HG02610 (cell line): ENCODE measurements at regions not wholly inside any gene's neighbourhood (a gene's known extent, or its start where the extent isn't known, plus 50 kb on each side); places are given as distances from the start of the nearest gene placed in this dataset.

Experiments used
- ATAC-seq: cut with Tn5 transposase; IDR thresholded peaks from one replicate; pipeline ENCODE4 v1.9.1; 2021; ENCODE audit warnings: mild to moderate bottlenecking, moderate library complexity; ENCODE audit not compliant: unreplicated experiment

DNA sequence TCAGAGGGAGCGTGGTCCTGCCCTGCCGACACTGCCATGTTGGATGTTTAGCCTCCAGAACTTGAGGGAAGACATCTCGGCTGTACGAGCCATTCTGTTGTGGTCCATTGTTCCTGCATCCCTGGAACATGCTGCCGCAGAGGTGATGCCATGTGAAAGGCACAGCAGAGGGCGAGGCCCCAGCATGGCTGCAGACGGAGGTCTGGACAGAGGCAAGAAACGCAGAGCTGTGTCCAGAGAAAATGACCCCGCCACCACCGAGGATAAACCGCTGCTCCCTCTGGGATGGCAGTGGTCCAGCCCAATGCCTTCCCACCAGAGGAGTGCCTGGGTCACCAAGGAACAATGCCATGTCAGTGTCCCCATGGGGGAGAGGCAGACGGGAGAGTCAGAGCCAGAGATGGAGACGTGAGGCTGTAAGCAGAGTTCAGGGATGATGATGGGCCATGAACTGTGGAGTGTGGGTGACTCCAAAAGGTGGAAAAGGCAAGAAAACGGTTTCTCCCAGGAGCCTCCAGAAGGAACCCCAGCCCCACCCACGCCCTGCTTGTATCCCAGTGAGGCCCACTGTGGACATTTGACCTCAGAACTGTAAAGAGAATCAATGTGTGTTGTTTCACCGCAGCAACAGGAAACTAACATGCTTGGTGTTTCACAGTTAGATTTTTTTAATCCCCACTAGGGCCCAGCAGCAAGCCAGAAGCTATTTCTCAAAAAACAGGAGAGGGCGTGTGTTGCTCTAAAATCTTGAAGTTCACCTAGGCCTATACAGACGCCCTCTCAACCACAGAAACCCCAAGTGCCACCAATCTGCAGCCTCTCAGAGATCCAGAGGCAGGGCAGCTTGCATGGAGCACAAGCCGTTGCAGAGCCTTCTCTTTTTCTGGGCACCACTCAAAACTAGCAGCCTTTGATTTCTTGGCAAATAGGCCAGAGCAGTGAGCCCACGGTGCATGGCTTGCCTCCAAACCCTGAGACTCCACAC lies 1422.9 kb downstream of the TBC1D22A start:
- no peak for ATAC-seq

DNA sequence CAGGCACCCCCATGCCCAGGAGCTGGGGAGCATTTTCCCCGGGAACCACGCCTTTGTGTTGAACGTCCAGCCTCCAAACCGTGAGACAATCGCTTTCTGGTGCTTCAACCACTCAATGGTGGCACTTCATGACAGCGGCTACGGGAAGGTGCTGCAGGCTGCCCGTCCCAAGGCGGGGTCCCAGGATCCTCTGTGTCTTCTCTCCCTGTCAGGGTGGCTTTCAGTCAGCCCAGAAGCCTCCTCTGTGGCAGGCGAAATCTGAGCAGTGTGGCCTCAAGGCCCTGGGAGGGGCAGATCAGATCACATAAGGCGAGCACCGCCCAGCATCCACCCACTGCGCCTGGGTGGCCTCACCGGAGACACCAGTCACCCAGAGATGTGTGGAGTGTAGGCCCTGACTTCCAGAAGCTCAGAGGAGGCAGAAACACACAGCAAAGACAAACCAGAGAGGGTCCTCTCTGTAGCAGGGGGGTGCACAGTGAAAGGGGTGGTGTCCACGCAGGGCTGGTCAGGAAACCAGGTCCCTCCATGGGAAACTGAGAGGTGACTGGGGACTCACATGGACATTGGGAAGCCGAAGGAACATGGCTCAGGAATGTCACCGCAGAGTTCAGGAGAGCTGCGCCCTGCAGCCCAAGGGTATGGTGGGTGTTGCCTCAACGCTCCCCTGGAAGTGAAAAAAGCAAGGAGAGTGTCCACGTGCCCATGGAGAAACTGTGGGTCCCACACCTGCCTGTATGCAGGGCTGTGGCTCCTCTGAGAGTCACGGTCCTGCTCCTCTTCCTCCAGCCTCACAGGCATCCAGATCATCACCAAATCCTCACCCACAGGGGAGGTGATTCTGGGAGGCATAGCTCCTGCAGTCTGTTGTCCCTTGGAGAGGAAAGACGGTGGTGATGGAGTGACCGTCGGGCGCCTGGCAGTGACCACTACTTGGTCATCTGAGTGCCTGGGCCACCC lies 1420.7 kb downstream of the TBC1D22A start:
- ATAC-seq: no peak

DNA sequence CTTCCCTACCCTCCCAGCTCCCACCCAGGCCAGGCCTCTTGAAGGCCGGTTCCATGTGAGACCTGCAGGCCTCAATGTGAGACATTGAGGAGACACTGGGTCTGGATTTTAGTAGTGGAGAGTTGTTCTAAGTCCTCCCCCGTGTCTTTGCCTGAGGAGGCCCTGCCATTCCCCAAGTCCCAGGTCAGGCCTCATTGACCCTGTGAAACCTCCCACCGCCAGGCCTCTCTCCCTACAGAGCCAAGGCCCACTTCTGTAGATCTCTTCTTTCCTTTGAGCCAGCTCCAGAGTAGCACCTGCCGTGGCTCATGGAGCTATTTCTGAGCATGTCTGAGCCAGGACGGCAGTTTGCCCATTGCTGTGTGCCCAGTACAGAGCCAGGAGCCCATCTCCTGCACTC lies 1419.6 kb downstream of the TBC1D22A start:
- ATAC-seq: no peak

DNA sequence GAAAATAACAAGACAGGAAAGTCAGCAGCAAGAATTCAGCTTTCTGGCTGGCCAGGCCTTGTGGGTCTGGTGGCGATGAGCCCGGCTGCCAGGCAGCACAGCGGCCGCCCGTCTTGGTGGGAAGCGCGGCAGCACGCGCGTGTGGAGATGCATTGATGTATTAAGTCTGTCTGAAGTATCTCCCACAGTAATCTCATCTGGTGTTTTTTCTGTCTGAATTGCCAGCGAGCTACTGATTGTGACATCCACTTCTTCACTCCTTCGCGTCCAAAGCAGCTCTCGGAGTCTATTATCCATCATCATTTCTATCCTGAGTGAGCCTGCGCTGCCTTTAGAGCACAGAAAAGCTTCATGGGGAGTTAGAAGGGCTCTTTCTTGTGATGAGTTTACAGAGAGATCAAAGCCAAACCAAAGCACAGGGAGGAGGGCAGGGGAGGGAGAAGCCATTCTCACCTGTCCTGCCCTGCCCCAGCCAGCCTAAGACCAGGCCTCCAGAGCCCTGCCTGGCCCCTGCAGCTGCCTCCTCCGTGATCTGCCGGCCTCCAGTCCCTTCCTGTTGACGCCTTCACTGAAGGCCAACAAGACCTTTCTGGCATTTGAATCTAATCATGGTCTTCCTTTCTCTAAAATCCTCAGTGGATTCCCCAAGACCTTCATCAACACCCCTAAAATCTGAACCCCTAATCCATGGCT lies 1419.0 kb downstream of the TBC1D22A start:
- ATAC-seq: no peak

DNA sequence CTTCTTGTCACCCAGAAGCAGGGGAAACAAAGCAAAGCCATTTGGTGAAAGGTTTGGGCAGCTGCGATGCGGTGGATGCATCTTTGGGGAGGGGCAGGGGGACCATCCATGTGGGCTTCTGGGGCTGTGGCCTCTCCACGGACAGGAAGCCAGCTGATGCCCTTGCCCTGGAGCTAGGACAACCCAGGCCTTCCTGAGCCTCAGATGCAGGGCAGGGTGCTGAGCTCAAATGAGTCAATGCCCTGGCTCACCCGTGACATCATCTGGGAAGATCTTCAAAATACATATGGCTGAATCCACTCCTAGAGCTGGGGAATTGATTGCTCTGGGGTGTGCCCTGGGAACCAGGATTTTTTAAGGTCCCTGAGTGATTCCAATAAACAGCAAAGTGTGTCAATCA lies 1418.2 kb downstream of the TBC1D22A start:
- ATAC-seq: no peak

DNA sequence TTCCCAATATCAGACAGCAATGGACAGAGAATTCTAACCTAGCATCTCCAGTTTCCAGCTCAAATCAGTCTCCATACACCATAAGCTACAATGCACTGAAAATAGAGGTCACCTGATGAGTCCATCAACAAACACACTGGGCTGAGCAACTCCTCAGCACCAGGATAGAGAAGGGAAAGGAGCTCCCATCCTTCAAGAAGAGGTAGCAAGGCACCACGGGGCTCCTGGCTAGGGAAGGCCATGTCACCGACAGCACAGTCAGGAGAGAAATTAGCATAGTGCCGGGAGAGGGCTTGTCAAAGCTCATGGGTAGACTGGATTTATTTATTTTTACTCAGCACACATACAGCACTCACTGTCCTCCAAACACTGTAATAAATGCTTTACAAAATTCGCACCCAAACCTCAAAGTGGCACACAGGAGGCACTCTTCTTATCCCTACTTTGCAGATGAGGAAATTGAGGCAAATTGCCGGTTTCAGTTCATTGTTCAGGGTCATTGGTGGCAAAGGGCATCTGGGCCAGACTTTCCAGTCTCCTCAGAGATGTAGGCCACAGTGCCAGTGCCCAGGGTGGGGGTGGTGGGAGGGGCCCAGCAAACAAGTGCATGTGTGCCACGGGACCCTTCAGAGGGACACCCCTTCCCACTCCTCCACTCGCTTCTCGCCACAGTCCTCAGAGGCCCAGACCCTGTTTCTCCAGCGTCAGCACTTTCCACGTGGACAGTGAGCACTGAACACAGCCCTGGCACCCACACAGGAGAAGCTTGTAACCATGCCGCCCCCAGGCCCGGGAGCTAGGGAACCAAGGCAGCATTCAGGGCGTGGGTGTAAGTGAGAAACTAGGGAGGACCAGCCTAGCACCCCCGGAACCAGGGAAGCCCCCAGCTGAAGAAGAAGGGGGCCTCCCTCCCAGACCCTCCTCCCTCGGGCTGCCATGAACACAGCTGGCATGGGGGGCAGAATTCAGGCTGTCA lies 1417.4 kb downstream of the TBC1D22A start:
- no peak for ATAC-seq

DNA sequence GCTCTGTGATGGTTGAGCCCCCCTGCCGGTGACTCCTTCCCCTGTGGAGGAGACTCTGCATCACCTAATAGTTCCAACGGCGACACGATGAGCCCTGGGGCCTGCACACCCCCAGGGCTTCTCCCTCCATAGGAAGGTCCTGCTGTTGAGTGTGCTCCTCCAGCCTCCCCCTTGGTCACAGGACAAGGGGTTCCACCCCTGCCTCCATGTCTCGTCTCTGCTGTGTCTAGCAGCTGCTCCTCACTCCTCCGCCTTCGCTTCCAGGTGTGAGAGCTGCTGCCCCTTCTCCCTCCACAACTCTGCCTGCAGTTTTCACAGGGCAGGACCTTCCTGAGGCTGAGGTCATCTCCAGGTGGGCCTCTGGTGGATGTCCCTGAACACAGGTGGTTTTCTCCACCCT lies 1416.1 kb downstream of the TBC1D22A start:
- ATAC-seq: no peak

DNA sequence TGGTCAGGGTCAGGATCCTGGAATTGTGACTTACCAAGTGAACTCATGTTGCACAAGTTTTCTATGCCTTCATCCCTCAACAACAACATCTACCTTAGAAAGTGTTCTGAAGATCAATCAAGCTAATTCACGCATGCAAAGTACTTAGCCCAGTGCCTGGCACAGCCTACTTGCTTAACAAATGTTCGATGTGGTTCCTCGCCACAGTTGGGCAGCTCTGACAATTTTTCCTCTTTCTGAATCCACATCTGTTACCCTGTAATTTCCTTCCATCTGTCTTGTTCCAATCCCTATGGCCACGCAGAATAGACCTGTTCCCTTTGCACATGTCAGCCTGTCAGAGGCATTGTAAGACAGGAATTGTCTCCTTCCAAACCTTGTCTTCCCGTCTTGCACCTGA lies 1415.2 kb downstream of the TBC1D22A start:
- ATAC-seq: no peak

DNA sequence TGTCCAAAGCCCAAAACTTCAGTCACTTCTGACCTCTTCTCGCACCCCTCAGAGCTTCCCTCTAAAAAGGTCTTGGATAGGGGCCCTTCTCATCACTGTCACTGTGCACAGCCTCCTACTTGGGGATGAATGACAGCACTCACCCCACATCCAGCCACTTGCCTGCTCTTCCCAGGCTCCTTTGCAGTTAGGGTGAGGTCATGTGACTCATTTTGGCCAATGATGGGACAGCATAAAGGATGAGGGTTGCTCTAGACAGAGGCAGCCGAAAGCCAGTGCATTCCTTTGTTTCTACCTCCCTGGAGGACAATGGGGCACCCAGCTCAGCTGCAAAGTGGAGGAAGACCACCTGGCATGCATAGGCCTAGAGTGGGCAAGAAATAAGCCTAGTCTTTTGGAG lies 1413.3 kb downstream of the TBC1D22A start:
- ATAC-seq: no peak

DNA sequence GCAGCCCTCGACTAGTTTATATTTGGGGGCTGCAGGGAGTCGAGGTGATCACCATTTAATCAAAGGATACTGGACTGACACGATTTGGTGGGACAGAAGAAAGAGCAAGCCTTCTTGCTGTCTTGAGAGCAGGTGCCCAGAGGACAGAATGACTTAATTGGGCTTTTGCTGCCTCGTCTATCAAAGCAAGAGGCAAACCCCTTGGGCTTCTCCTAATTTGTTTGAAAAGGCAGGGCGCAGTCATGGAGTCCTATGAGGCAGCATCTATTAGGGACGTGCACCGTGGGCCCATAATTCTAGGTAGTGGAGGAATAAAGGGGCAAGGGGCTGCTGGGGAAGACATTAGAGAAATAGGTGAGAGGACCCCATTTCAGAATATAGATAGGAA lies 1411.3 kb downstream of the TBC1D22A start:
- ATAC-seq: no peak

DNA sequence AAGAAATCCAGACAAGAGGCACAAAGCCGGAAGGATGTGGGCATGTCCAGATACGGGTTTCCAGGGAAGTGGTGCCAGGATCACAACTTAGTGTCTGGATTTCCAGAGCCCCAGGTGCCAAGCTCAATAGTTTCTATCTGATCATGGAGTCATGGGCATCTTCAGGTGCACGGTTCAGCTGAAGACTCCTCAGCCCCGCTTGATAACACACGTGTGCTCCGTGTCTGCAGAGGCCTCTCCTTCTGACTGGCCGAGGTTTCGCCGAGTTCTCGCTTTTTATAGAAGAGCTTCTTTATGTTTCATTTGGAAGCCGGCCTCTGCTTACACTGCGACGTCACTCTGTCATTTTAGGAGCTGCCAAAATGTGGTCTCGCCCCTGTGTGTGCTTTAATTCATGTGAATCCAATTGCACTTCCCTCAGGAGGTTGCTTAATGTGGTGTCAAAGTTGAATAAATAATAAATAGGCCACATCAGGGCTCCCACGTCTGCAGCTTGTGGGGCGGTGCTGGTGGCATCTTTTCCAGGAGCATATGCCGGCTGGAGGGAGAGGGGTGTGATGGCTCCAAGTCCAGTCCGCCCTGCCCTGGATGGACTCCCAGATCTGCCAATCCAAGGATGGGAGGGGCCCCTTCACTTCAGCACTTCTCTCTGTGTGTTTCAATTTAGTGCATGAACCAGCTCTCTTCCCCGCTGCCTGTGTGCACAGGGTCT lies 1410.8 kb downstream of the TBC1D22A start:
- ATAC-seq: no peak

DNA sequence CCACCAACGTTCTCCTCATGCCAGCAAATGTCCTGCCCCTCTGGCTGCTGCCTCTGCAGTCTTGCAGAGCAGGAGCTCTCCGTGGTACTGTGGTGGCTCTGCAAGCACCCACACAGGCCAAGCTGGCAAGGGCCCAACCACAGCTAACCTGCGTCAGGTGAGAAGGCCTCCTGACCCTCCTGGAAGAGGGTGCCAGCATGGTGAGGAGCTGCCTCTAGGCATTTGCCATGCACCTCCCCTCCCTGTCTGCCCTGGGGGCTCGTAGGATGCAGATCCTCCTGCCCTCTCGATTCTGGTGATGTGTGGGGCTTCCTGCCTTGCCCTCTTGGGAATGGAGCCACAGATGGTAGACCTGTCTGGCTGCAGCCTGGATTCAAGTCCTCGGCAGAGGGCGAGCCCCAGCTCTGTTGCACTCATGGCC lies 1408.8 kb downstream of the TBC1D22A start:
- no peak for ATAC-seq

DNA sequence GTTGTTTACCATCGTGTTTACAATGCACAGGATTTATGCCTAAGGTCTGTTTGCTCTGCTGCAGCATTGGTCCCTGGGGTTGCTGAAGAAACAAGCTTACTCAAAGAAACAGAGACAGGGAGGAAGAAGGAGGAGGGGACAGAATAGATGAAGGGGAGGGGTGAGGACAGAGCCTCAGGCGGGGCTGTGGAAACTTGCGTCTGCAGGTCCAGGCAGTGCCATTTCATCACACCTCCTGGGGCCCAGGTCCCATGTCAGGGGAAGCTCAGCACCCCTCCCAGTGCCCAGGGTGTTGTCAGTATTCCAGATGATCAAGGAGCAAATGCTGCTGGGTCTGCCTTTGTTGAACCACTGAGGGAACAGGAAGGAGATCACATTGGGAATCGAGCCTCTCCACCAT lies 1406.8 kb downstream of the TBC1D22A start:
- ATAC-seq: no peak

DNA sequence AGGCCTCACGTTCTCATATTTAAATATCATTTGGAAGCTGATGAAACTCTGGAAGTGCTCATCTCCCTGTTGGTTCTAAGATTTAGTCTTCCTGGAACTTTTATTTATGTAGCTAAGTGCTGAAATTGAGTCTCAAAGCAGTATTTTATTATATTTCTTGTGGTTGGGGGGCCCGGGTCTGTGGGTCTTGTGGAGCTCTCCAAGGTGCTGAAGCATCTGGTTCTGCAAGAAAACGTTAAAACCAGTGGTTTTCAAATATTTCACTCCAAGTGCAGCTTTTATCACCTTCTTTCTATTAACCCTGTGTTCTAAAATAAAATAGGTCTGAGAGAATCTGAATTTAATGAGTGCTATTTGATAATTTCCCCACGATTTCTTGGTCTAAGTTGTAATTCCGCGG lies 1404.8 kb downstream of the TBC1D22A start:
- ATAC-seq: no peak

DNA sequence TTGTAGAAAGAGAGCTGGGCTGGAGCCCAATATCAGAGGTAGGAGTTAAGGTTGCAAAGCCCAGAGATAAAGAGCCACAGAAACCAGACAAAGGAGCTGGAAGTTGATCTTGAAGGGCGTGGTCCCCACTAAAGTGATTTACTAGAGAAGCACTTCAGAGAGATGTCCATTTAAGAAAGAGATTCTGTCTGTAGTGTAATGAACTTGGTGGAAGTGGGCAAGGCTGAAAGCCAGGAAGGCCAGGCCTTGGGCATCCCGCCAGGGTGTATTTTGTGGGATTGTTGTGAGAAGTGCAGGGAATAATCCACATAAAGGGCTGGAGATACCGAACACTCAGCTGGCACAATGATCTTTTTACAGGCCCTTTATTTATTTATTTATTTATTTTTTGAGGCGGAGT lies 1398.8 kb downstream of the TBC1D22A start:
- ATAC-seq: no peak

DNA sequence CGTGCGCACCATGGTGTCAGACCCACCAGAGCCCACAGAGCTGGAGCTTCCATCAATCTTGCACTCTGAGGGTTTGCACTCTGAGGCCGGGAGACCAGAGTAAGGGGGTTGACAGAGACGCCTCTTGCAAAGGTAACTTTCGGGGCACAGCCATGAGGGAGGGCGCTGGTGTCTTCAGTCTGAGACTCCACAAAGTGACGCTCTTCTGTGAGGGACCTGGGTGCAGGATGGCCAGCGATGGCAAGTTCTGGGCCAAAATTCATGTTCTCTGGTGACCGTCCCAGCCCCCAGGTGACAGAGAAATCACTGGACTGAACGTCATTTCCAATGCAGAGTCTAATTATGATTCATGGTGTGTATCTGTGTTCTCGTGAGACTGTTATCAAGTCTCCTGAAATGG lies 1395.2 kb downstream of the TBC1D22A start:
- no peak for ATAC-seq

DNA sequence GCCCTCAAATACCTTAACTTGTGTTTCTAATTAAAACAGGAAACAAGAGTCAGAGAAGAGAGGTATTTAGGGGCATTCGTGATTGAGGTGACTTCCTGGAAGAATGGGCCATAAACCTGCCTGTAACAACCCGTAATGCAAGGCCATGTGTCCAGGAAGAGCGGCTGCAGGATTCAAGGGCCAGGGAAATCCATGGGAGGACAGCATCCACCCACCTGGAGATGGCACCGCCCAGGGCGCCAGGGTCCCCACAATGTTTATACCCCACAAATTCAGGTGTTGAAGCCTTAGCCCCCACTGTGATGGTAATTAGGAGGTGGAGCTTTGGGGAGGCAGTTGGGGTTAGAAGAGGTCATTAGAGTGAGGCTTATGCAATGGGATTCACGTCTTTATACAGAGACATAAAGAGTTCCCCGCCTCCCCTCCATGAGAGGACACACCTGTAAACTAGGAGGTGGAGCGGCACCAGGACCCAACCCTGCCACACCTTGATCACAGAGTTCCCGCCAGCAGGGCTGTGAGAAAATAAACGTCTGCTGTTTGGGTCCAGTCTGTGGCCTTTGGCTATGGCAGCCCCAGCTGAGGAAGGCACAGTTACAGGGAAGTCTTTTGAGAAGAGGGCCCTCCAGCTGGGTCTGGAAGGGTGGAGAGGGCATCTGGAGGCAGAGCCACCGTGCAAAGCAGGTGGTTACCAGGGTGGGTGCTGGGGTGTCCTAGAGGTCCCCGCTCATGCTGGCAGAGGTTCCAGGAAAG lies 1394.3 kb downstream of the TBC1D22A start:
- ATAC-seq: no peak

DNA sequence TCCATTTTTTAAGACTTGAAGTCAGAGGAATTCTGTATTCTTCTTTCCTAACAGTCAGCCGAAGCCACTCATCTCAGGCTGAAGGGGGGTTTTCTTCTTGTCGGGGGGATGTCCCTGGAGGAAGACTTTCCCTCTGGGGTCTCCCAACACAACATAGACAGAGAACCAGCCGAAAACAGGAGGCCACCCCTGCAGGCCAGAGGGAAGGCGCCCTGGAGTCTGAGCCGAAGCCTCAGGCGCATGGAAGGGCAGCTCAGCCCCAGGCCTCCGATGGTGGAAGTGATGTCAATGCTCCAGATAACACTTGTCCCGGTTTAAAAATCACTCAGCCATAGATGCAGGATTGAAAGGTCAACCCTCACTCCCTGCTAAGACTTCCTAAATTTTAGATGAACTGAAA lies 1393.0 kb downstream of the TBC1D22A start:
- ATAC-seq: no peak

DNA sequence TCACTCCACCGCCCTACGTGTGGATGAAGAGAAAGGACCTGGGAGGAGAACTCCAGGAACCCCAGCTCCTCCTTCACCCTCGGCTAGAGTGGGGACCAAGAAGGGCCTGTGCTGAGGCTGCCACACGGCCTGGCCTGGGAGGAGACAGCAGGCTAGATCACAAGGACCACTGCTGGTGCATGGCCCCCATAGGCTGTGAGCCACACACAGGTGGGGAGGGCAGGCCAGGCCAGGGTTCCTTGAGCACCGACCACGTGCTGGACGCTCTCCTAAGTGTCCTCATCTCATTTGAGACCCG lies 1392.4 kb downstream of the TBC1D22A start:
- ATAC-seq: no peak
